ENCODE measurements at regions not wholly inside any gene's neighbourhood (a gene's known extent, or its start where the extent isn't known, plus 50 kb on each side); places are given as distances from the start of the nearest gene placed in this dataset.

GRCh38 chr12:24746864-24747263 lies 202.0 kb downstream of the BCAT1 start:
- no peaks in the 10 kb centered on the region for H3K27me3 ChIP-seq (ENCODE audit: control insufficient read depth, insufficient read depth, low read length)

GRCh38 chr12:24746006-24746671 lies 202.8 kb downstream of the BCAT1 start:
- ATAC-seq = no peak
- Histone ChIP-seq H3K27me3 (ENCODE audit: control insufficient read depth, insufficient read depth, low read length) (no peaks in the 10 kb centered on the region), H3K36me3 (ENCODE audit: control insufficient read depth, insufficient read depth, low read length) (no peaks in the 10 kb centered on the region), H3K27ac (ENCODE audit: low read length) (no peak overlapping the region), H3K4me3 (ENCODE audit: low read depth in 2 of 2, low read length in 2 of 2) (no peak overlapping the region), H3K4me1 (ENCODE audit: control insufficient read depth, insufficient read depth, low read length) (no peaks in the 10 kb centered on the region), H3K9me3 (ENCODE audit: control insufficient read depth, insufficient read depth, low read depth, low read length) (no peaks in the 10 kb centered on the region)
- intact Hi-C loops (cut with micrococcal nuclease; ENCODE audit: unreplicated experiment) (no loop called here), in situ Hi-C loops (cut with HindIII; ENCODE audit: low pct_unique_long_range_greater_than_20kb, low sequenced_read_pairs) (no loop called here)
- TF ChIP-seq REST (IDR thresholded peaks at IDR 0.05; ENCODE audit: insufficient read depth in 1 of 2, low read depth in 2 of 2, low read length in 1 of 2) (no peak), TCF7L2 (IDR thresholded peaks at IDR 0.05; ENCODE audit: low read depth, low read length) (no peak), CTCF (IDR thresholded peaks at IDR 0.05) (no peak), SIN3A (IDR thresholded peaks at IDR 0.05; ENCODE audit: borderline replicate concordance, insufficient read depth, low read depth, low read length) (no peak), POLR2AphosphoS5 (IDR thresholded peaks at IDR 0.05; ENCODE audit: low read depth, low read length) (no peak)
- DNase-seq (ENCODE audit: low read depth, low spot score) = no peak
- POLR2A ChIA-PET = no interaction called here
- CTCF ChIA-PET = no interaction called here
- no TSS peak for BruUV-seq (replicated peaks)

More at GRCh38 chr12:24746864-24747263, 202.0 kb downstream of the BCAT1 start:
- no peaks in the 10 kb centered on the region for H3K9me3 ChIP-seq (ENCODE audit: control insufficient read depth, insufficient read depth, low read depth, low read length)
- H3K4me3 ChIP-seq (ENCODE audit: low read depth in 2 of 2, low read length in 2 of 2) = no peak overlapping the region
- no peaks in the 10 kb centered on the region for H3K4me1 ChIP-seq (ENCODE audit: control insufficient read depth, insufficient read depth, low read length)
- ChIA-PET CTCF (no interaction called here), POLR2A (no interaction called here)
- no TSS peak for BruUV-seq (replicated peaks)
- H3K27ac ChIP-seq (ENCODE audit: low read length) = no peak overlapping the region
- no peak for DNase-seq (ENCODE audit: low read depth, low spot score)
- TF ChIP-seq TCF7L2 (IDR thresholded peaks at IDR 0.05; ENCODE audit: low read depth, low read length) (no peak), CTCF (IDR thresholded peaks at IDR 0.05) (no peak), POLR2AphosphoS5 (IDR thresholded peaks at IDR 0.05; ENCODE audit: low read depth, low read length) (no peak), SIN3A (IDR thresholded peaks at IDR 0.05; ENCODE audit: borderline replicate concordance, insufficient read depth, low read depth, low read length) (no peak), REST (IDR thresholded peaks at IDR 0.05; ENCODE audit: insufficient read depth in 1 of 2, low read depth in 2 of 2, low read length in 1 of 2) (no peak)
- in situ Hi-C loops (cut with HindIII; ENCODE audit: low pct_unique_long_range_greater_than_20kb, low sequenced_read_pairs) (no loop called here), intact Hi-C loops (cut with micrococcal nuclease; ENCODE audit: unreplicated experiment) (no loop called here)
- no peaks in the 10 kb centered on the region for H3K36me3 ChIP-seq (ENCODE audit: control insufficient read depth, insufficient read depth, low read length)
- ATAC-seq = no peak

All from Panc1 (cell line).